ENCODE measurements at regions not wholly inside any gene's neighbourhood (a gene's known extent, or its start where the extent isn't known, plus 50 kb on each side); places are given as distances from the start of the nearest gene placed in this dataset.

DNA sequence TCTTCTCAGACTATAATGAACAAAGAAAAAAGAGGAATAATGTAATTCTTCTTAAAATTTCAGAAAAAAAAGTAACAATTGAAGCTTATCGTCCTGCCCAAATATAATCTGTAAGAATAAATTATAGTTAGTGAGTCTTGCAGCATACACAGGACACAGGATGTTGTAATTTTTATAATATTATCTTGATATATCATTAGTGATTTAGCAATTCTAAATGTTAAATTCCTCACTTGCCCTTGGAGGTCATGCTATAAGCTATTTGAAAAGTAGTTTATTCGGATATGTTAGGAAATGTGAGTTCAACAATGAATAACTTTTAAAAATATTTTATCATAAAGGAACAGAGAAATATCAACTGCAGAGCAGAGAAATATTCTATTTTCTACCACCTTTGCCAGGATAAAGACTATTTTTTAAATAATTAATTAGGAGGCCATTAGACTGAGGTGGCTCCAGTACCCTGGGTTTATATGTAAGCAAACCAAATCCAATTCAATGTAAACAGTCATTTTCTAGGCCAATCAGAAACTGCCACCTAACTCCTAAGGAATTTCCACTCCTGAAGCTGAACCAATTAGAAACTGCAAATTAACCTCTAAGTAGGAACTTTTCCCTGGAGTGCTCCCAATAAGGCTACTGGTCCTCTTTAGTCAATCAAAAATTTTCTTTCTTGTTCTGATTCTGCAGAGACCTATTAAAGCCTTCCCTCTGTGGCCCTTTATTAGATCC lies 1109.3 kb downstream of the ROBO2 start:
- intact Hi-C loops (cut with DNase I) = no loop called here
- Histone ChIP-seq H3K27me3 (no peaks in the 10 kb centered on the region), H3K4me3 (no peak overlapping the region), H3K4me1 (replicated peaks in 1 of 2) (no peaks in the 10 kb centered on the region), H3K36me3 (replicated peaks in 1 of 2) (no peaks in the 10 kb centered on the region), H3K9me3 (replicated peaks in 1 of 3) (no peaks in the 10 kb centered on the region), H3K27ac (no peak overlapping the region)
- no peak for TF ChIP-seq POLR2A (IDR thresholded peaks at IDR 0.05)
- TF ChIP-seq, protein P1, sequence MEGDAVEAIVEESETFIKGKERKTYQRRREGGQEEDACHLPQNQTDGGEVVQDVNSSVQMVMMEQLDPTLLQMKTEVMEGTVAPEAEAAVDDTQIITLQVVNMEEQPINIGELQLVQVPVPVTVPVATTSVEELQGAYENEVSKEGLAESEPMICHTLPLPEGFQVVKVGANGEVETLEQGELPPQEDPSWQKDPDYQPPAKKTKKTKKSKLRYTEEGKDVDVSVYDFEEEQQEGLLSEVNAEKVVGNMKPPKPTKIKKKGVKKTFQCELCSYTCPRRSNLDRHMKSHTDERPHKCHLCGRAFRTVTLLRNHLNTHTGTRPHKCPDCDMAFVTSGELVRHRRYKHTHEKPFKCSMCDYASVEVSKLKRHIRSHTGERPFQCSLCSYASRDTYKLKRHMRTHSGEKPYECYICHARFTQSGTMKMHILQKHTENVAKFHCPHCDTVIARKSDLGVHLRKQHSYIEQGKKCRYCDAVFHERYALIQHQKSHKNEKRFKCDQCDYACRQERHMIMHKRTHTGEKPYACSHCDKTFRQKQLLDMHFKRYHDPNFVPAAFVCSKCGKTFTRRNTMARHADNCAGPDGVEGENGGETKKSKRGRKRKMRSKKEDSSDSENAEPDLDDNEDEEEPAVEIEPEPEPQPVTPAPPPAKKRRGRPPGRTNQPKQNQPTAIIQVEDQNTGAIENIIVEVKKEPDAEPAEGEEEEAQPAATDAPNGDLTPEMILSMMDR (IDR thresholded peaks at IDR 0.05) = no peak
- 72 to 82% (median 75%) methylated on average over 2 of the region's 2 CpGs for WGBS, 4 donors
- no peak for DNase-seq

DNA sequence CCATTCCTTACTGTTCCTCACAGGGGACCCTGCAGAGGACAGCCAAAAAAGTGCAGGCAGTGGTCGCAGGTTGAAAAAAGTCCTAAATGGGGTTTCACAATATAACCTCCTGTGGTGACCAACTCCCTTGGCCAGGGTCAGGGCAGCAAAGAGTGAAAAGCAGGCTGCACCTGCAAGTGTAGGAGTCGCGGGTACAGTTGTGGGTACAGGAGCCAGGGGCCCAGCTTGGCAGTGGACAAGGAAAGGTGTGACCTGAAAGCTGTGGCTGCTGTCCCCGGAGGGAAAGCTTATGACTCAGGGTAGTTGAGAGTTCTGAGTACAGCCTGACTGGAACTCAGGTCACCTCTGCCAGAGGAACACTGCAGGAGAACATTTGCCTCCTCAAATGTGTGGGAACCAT lies 1114.1 kb downstream of the ROBO2 start:
- H3K36me3 ChIP-seq (replicated peaks in 1 of 2) = no peaks in the 10 kb centered on the region
- H3K27ac ChIP-seq = no peak overlapping the region
- no peaks in the 10 kb centered on the region for H3K9me3 ChIP-seq (replicated peaks in 1 of 3)
- no peaks in the 10 kb centered on the region for H3K27me3 ChIP-seq
- no peak overlapping the region for H3K4me3 ChIP-seq
- no peak for DNase-seq
- intact Hi-C loops (cut with DNase I) = no loop called here
- TF ChIP-seq, protein P1 (IDR thresholded peaks at IDR 0.05) = no peak
- no peak for TF ChIP-seq POLR2A (IDR thresholded peaks at IDR 0.05)
- H3K4me1 ChIP-seq (replicated peaks in 1 of 2) = no peaks in the 10 kb centered on the region
- 84 to 89% (median 87%) methylated on average over 3 to 4 of the region's 4 CpGs for WGBS, 4 donors

DNA sequence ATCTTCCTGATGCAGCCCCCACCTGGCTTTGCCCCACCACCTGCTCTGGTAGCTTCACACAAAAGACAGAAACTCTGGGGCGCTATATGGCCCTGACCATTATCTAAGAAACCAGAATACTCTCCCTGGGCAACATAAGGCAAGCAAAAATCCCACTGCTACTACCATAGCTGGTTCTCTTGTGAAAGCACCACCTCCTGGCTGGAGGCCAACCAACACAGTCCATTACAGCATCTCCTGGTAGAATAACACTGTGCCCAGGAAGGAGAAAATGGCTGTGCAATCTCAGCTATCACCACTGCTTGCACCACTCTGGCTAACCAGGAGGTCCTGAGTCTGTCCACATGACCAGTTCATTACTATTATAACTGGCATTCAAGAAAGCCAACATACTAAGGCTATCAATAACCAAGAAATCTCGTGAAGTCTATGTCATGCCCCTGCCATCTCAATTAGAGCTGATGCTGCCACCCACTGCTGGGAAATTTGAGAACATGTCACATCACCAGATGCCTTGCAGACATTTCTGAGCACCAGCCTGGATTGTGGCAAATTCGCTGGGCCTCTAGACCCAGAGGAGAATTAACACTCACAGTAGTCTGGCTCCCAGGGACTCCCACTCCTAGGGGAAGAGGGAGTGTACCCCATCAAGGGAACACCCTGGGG lies 1114.8 kb downstream of the ROBO2 start:
- H3K9me3 ChIP-seq (replicated peaks in 1 of 3) = no peaks in the 10 kb centered on the region
- 78 to 86% (median 82%) methylated on average over 2 to 3 of the region's 3 CpGs for WGBS, 4 donors
- H3K4me3 ChIP-seq = no peak overlapping the region
- no peaks in the 10 kb centered on the region for H3K27me3 ChIP-seq
- no peaks in the 10 kb centered on the region for H3K4me1 ChIP-seq (replicated peaks in 1 of 2)
- peak in 1 of 7 donors; percentile 5 for DNase-seq
- no peaks in the 10 kb centered on the region for H3K36me3 ChIP-seq (replicated peaks in 1 of 2)
- TF ChIP-seq, protein P1 (IDR thresholded peaks at IDR 0.05) = no peak
- no peak for TF ChIP-seq POLR2A (IDR thresholded peaks at IDR 0.05)
- H3K27ac ChIP-seq = no peak overlapping the region
- intact Hi-C loops (cut with DNase I) = no loop called here

DNA sequence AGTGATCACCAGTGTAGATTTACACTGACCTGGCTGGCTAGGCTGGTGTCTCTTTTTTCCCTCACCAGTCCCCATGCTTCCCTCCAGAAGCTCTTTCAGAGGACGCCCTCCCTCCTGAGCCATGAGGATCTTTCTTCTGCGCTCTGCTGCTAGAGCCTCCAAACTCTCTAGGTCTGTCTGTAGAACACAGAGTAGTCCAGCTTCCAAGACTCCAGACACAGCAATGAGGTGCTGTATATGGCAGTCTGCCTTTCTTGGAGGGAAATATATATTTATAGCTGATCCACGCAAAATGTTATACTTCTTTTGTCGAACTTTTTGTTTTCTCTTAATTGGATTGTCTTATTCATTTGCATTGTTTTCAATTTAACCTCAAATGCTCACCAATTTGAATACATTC lies 1121.8 kb downstream of the ROBO2 start:
- no peaks in the 10 kb centered on the region for H3K4me1 ChIP-seq (replicated peaks in 1 of 2)
- TF ChIP-seq POLR2A (IDR thresholded peaks at IDR 0.05) = no peak
- TF ChIP-seq, protein P1 (IDR thresholded peaks at IDR 0.05) = no peak
- DNase-seq = no peak
- no peaks in the 10 kb centered on the region for H3K36me3 ChIP-seq (replicated peaks in 1 of 2)
- H3K9me3 ChIP-seq (replicated peaks in 1 of 3) = no peaks in the 10 kb centered on the region
- intact Hi-C loops (cut with DNase I) = no loop called here
- no peaks in the 10 kb centered on the region for H3K27me3 ChIP-seq
- 76 to 81% (median 79%) methylated on average over 4 of the region's 4 CpGs for WGBS, 4 donors
- H3K4me3 ChIP-seq = no peak overlapping the region
- H3K27ac ChIP-seq = no peak overlapping the region

Measured in adrenal gland (tissue), 9 donors.